Neutrophil (primary cell): ENCODE measurements at regions not wholly inside any gene's neighbourhood (a gene's known extent, or its start where the extent isn't known, plus 50 kb on each side); places are given as distances from the start of the nearest gene placed in this dataset.

Experiments used
- H3K27ac ChIP-seq: fragments of 200-600 bp; sonication (generic); 2 replicates; pipeline ENCODE4 v1.5.1; 2016; ENCODE audit warnings: mild to moderate bottlenecking, moderate library complexity
- H3K27me3 ChIP-seq: fragments of 200-600 bp; sonication (generic); 2 replicates; pipeline ENCODE4 v1.6.0; 2016; ENCODE audit warnings: mild to moderate bottlenecking
- H3K36me3 ChIP-seq: fragments of 200-600 bp; sonication (generic); 2 replicates; pipeline ENCODE4 v1.5.1; 2017
- H3K4me1 ChIP-seq, 2 experiments: fragments of 200-600 bp in 1 of 2; sonication (generic) in 1 of 2; 1 replicate in 1 of 2; 2 replicates in 1 of 2; pipeline versions ENCODE4 v1.5.1 to v1.6.1; 2013 to 2016; ENCODE audit warnings: low read depth in 1 of 2, low read length in 1 of 2, mild to moderate bottlenecking in 1 of 2, moderate library complexity in 1 of 2; ENCODE audit not compliant: control insufficient read depth in 1 of 2, insufficient read depth in 1 of 2
- H3K4me3 ChIP-seq, 2 experiments: fragments of 200-600 bp in 1 of 2; sonication (generic) in 1 of 2; 1 replicate in 1 of 2; 2 replicates in 1 of 2; pipeline ENCODE4 v1.5.1; 2013 to 2016; ENCODE audit warnings: low read depth in 1 of 2, low read length in 1 of 2, mild to moderate bottlenecking in 1 of 2, moderate library complexity in 1 of 2
- H3K9me3 ChIP-seq: fragments of 200-600 bp; sonication (generic); 2 replicates; pipeline ENCODE4 v1.5.1; 2016
- CTCF ChIP-seq: fragments of 200-600 bp; sonication (generic); IDR thresholded peaks from 2 replicates; pipeline ENCODE4 v1.5.1; 2016; ENCODE audit warnings: antibody characterized with exemption

GRCh38 chr4:84432713-84433112 lies 66.4 kb downstream of the NKX6-1 start:
- Histone ChIP-seq H3K27me3 (no peaks in the 10 kb centered on the region), H3K4me3 (no peak overlapping the region), H3K4me1 (no peaks in the 10 kb centered on the region), H3K27ac (no peak overlapping the region), H3K9me3 (no peaks in the 10 kb centered on the region), H3K36me3 (no peaks in the 10 kb centered on the region)
- no peak for TF ChIP-seq CTCF

DNA sequence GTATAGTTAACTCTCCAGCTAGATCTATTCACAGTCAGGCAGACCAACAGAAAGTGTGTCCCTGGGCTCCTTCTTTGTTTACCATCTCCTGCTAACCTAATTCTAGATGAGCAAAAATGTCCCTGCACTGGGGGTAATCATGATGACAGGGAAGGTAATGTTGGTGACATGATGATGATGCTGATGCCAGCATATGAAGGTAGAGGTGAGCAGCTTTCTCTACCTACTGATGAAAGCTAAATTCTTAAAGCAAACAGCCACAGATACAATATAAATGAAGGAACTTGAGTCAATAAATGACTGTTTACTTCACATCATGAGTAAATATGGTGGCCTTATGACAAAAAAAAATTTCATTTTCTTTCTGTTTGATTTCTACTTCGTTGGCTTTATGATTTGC lies 78.5 kb downstream of the NKX6-1 start:
- no peaks in the 10 kb centered on the region for H3K27me3 ChIP-seq
- H3K4me3 ChIP-seq = no peak overlapping the region
- H3K9me3 ChIP-seq = no peaks in the 10 kb centered on the region
- H3K36me3 ChIP-seq = no peaks in the 10 kb centered on the region
- H3K4me1 ChIP-seq = no peaks in the 10 kb centered on the region
- TF ChIP-seq CTCF = no peak
- no peak overlapping the region for H3K27ac ChIP-seq

- Histone ChIP-seq H3K4me1 (no peaks in the 10 kb centered on the region), H3K27me3 (no peaks in the 10 kb centered on the region), H3K36me3 (no peaks in the 10 kb centered on the region), H3K9me3 (no peaks in the 10 kb centered on the region), H3K4me3 (no peak overlapping the region), H3K27ac (no peak overlapping the region)
- TF ChIP-seq CTCF = no peak
Measured at GRCh38 chr4:84419201-84419600, 79.9 kb downstream of the NKX6-1 start.

- H3K4me1 ChIP-seq = no peaks in the 10 kb centered on the region
- no peaks in the 10 kb centered on the region for H3K27me3 ChIP-seq
- no peak for TF ChIP-seq CTCF
- no peak overlapping the region for H3K27ac ChIP-seq
- H3K9me3 ChIP-seq = no peaks in the 10 kb centered on the region
- H3K4me3 ChIP-seq = no peak overlapping the region
- no peaks in the 10 kb centered on the region for H3K36me3 ChIP-seq
Measured at GRCh38 chr4:84417997-84418709, 80.9 kb downstream of the NKX6-1 start.

DNA sequence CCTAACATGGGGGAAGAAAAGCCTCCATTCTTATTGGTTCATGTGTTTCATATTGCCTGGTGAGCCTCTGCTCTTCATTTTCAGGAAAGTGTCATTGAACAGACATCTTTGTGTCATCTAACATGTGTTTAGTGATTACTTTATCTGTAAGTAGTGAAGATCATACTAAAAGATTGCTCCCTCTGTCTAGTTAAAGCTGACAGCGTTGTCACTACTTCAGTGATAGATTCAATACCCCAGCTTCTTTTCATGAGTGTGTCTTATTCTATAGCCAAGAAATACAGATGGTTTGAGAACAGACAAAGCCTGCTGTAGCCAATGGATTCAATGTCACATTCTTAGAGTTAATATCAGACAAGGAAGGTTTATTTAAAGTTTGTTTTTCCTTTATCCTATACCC lies 85.1 kb downstream of the NKX6-1 start:
- TF ChIP-seq CTCF = no peak
- H3K4me1 ChIP-seq = no peaks in the 10 kb centered on the region

More for the DNA sequence above, 85.1 kb downstream of the NKX6-1 start:
- no peaks in the 10 kb centered on the region for H3K36me3 ChIP-seq
- no peaks in the 10 kb centered on the region for H3K9me3 ChIP-seq
- H3K4me3 ChIP-seq = no peak overlapping the region
- no peak overlapping the region for H3K27ac ChIP-seq
- H3K27me3 ChIP-seq = no peaks in the 10 kb centered on the region
